H1 (cell line): ENCODE measurements at regions not wholly inside any gene's neighbourhood (a gene's known extent, or its start where the extent isn't known, plus 50 kb on each side); places are given as distances from the start of the nearest gene placed in this dataset.

Experiments
- CTCF ChIA-PET: fragments of 300-600 bp; sonication (Branson Sonifier 250); formaldehyde crosslinking; loops from one replicate; lab custom pipeline; 2021; ENCODE audit not compliant: partially characterized antibody; lab: Charles Lee
- POLR2A ChIA-PET: fragments of 300-600 bp; sonication (Branson Sonifier 250); formaldehyde crosslinking; loops from one replicate; lab custom pipeline; 2021; ENCODE audit warnings: inconsistent platforms; ENCODE audit not compliant: partially characterized antibody; lab: Charles Lee
- DNase-seq, 2 experiments: peaks; one replicate each; pipeline versions ENCODE4 v3.0.0 to v3.0.0-alpha.2; 2010 to 2022; ENCODE audit warnings: low spot score in 2 of 2, low read depth in 1 of 2, mixed read lengths in 1 of 2
- FAIRE-seq: peaks from 2 replicates; lab custom pipeline; 2011; peaks lifted over from hg19 to GRCh38; lab: Jason Lieb, UNC
- H2AFZ ChIP-seq: 2 replicates; pipeline ENCODE4 v1.8.1; 2012; ENCODE audit warnings: low read length, inconsistent platforms
- H2AK5ac ChIP-seq: 2 replicates; pipeline ENCODE4 v1.6.1; 2013; ENCODE audit warnings: low read depth, low read length
- H2BK120ac ChIP-seq: replicated peaks from 2 replicates; pipeline ENCODE3; 2013; ENCODE audit warnings: low read depth, low read length, inconsistent platforms
- H2BK12ac ChIP-seq: 2 replicates; pipeline ENCODE4 v1.6.1; 2013; ENCODE audit warnings: low read depth, low read length
- H2BK15ac ChIP-seq: 2 replicates; pipeline ENCODE4 v1.6.1; 2013; ENCODE audit warnings: low read length
- H2BK20ac ChIP-seq: 2 replicates; pipeline ENCODE4 v1.6.1; 2013; ENCODE audit warnings: low read length
- H2BK5ac ChIP-seq: 2 replicates; pipeline ENCODE4 v1.6.1; 2013; ENCODE audit warnings: low read depth, low read length
- H3K14ac ChIP-seq: 2 replicates; pipeline ENCODE4 v1.6.1; 2013; ENCODE audit warnings: inconsistent platforms; ENCODE audit not compliant: insufficient read length
- H3K18ac ChIP-seq: 2 replicates; pipeline ENCODE4 v1.6.1; 2013; ENCODE audit warnings: low read length; ENCODE audit errors: extremely low read depth
- H3K23ac ChIP-seq: 2 replicates; pipeline ENCODE4 v1.6.1; 2013; ENCODE audit warnings: inconsistent platforms; ENCODE audit not compliant: insufficient read length
- H3K23me2 ChIP-seq: 2 replicates; pipeline ENCODE4 v1.6.1; 2013; ENCODE audit warnings: low read depth, low read length
- H3K27ac ChIP-seq: 2 replicates; pipeline ENCODE4 v1.6.1; 2011; ENCODE audit warnings: low read depth, low read length, inconsistent platforms
- H3K27me3 ChIP-seq, 4 experiments: replicated peaks in 1 of 4; 1 replicate in 1 of 4; 2 replicates in 3 of 4; pipeline versions ENCODE4 v1.6.1 to v1.8.1; 2011 to 2013; ENCODE audit warnings: low read length in 3 of 4, mild to moderate bottlenecking in 3 of 4, inconsistent platforms in 2 of 4, mixed read lengths in 2 of 4, moderate library complexity in 1 of 4; ENCODE audit not compliant: control insufficient read depth in 3 of 4, insufficient read depth in 3 of 4; ENCODE audit errors: extremely low read depth in 1 of 4
- H3K36me3 ChIP-seq, 4 experiments: 2 replicates each; pipeline versions ENCODE4 v1.6.1 to v1.8.1; 2011 to 2013; ENCODE audit warnings: mild to moderate bottlenecking in 4 of 4, low read length in 3 of 4, moderate library complexity in 2 of 4, control low read depth in 1 of 4, inconsistent platforms in 1 of 4; ENCODE audit not compliant: insufficient read depth in 4 of 4, control insufficient read depth in 2 of 4
- H3K4ac ChIP-seq: replicated peaks from 2 replicates; pipeline ENCODE3; 2013; ENCODE audit warnings: low read length, low read depth, mixed read lengths, inconsistent platforms; ENCODE audit not compliant: insufficient read length
- H3K4me1 ChIP-seq, 4 experiments: replicated peaks in 1 of 4; 1 replicate in 1 of 4; 2 replicates in 3 of 4; pipeline versions ENCODE4 v1.6.1 to v1.8.1; 2011 to 2013; ENCODE audit warnings: low read length in 3 of 4, inconsistent platforms in 2 of 4, mixed read lengths in 1 of 4; ENCODE audit not compliant: insufficient read depth in 4 of 4, control insufficient read depth in 3 of 4
- H3K4me2 ChIP-seq, 2 experiments: 2 replicates each; pipeline versions ENCODE4 v1.6.1 to v1.8.1; 2011 to 2013; ENCODE audit warnings: low read depth in 2 of 2, low read length in 2 of 2, control low read depth in 1 of 2, inconsistent platforms in 1 of 2, mild to moderate bottlenecking in 1 of 2; ENCODE audit not compliant: insufficient read depth in 1 of 2
- H3K4me3 ChIP-seq, 4 experiments: fragments of 200-600, 300-600 bp in 1 of 4; sonication (generic), shearing (Covaris generic), sonication (Bioruptor Twin) in 1 of 4; 2 replicates each; pipeline versions ENCODE4 v1.5.1 to v1.8.1; 2011 to 2016; ENCODE audit warnings: low read length in 4 of 4, low read depth in 3 of 4, control low read depth in 2 of 4, inconsistent platforms in 2 of 4, mild to moderate bottlenecking in 2 of 4, mixed read lengths in 1 of 4, moderate library complexity in 1 of 4; ENCODE audit not compliant: insufficient read depth in 2 of 4; ENCODE audit errors: extremely low read depth in 1 of 4
- H3K56ac ChIP-seq: replicated peaks from 2 replicates; pipeline ENCODE3; 2013; ENCODE audit warnings: low read depth, mild to moderate bottlenecking, mixed read lengths, low read length, inconsistent platforms; ENCODE audit not compliant: insufficient read length
- H3K79me1 ChIP-seq: 2 replicates; pipeline ENCODE4 v1.6.1; 2013; ENCODE audit warnings: low read depth, low read length, control low read depth
- H3K79me2 ChIP-seq, 2 experiments: 2 replicates each; pipeline versions ENCODE4 v1.6.1 to v1.8.1; 2012 to 2013; ENCODE audit warnings: low read length in 2 of 2, mild to moderate bottlenecking in 2 of 2, inconsistent platforms in 1 of 2; ENCODE audit not compliant: insufficient read depth in 2 of 2, control insufficient read depth in 1 of 2
- H3K9ac ChIP-seq, 4 experiments: replicated peaks in 1 of 4; 1 replicate in 1 of 4; 2 replicates in 3 of 4; pipeline versions ENCODE4 v1.6.1 to v1.8.1; 2011 to 2013; ENCODE audit warnings: low read depth in 3 of 4, low read length in 3 of 4, control low read depth in 2 of 4, mild to moderate bottlenecking in 2 of 4, moderate library complexity in 2 of 4, inconsistent platforms in 1 of 4; ENCODE audit errors: extremely low read depth in 1 of 4
- H3K9me3 ChIP-seq, 2 experiments: 2 replicates each; pipeline versions ENCODE4 v1.6.1 to v1.8.1; 2012 to 2013; ENCODE audit warnings: mild to moderate bottlenecking in 2 of 2, moderate library complexity in 2 of 2, control low read depth in 1 of 2, inconsistent platforms in 1 of 2, low read depth in 1 of 2, low read length in 1 of 2, mixed read lengths in 1 of 2; ENCODE audit not compliant: insufficient read depth in 2 of 2
- H4K20me1 ChIP-seq, 2 experiments: replicated peaks in 1 of 2; 2 replicates each; pipeline versions ENCODE3 to v1.8.1; 2011 to 2013; ENCODE audit warnings: inconsistent platforms in 2 of 2, low read length in 2 of 2, mild to moderate bottlenecking in 1 of 2; ENCODE audit not compliant: insufficient read depth in 2 of 2, control insufficient read depth in 1 of 2
- H4K5ac ChIP-seq: 2 replicates; pipeline ENCODE4 v1.6.1; 2013; ENCODE audit warnings: low read length, low read depth, mixed read lengths, inconsistent platforms; ENCODE audit not compliant: insufficient read length
- H4K8ac ChIP-seq: 2 replicates; pipeline ENCODE4 v1.8.0; 2013; ENCODE audit warnings: mild to moderate bottlenecking, moderate library complexity, low read length, inconsistent platforms; ENCODE audit not compliant: insufficient read depth; ENCODE audit errors: extremely low read depth
- H4K91ac ChIP-seq: replicated peaks from 2 replicates; pipeline ENCODE3; 2013; ENCODE audit warnings: low read length, mixed read lengths, inconsistent platforms; ENCODE audit not compliant: insufficient read length
- CEBPB ChIP-seq: IDR thresholded peaks from 2 replicates; pipeline ENCODE4 v1.6.1; 2012; ENCODE audit warnings: low read depth, low read length
- EP300 ChIP-seq, 2 experiments: IDR thresholded peaks; 1 replicate in 1 of 2; 2 replicates in 1 of 2; pipeline ENCODE4 v1.6.1; 2011 to 2012; ENCODE audit warnings: low read depth in 2 of 2, low read length in 2 of 2, mild to moderate bottlenecking in 2 of 2, borderline replicate concordance in 1 of 2, inconsistent platforms in 1 of 2, moderate library complexity in 1 of 2
- KDM1A ChIP-seq: fragments of 200-600, 300-600 bp; sonication (generic); IDR thresholded peaks from 2 replicates; pipeline ENCODE4 v1.7.1; 2016; ENCODE audit warnings: mild to moderate bottlenecking, low read length, borderline replicate concordance
- NRF1 ChIP-seq: IDR thresholded peaks from 2 replicates; pipeline ENCODE4 v1.6.1; 2011; ENCODE audit warnings: mild to moderate bottlenecking, low read depth, low read length, improper control_type of control experiment
- POLR2AphosphoS5 ChIP-seq: IDR thresholded peaks from 2 replicates; pipeline ENCODE4 v1.6.1; 2011; ENCODE audit warnings: low read depth, low read length
- SP2 ChIP-seq: IDR thresholded peaks from 2 replicates; pipeline ENCODE4 v1.6.1; 2012; ENCODE audit warnings: mild to moderate bottlenecking, low read length, inconsistent platforms
- SRF ChIP-seq: IDR thresholded peaks from 2 replicates; pipeline ENCODE4 v1.6.1; 2011; ENCODE audit warnings: mild to moderate bottlenecking, low read depth, low read length, moderate library complexity
- TBP ChIP-seq: IDR thresholded peaks from 2 replicates; pipeline ENCODE4 v1.6.1; 2011; ENCODE audit warnings: low read depth, low read length, improper control_type of control experiment
- WGBS, 2 experiments: shearing (Covaris generic) in 1 of 2; methylation state at CpG; one replicate each; pipeline versions ENCODE4 v1.1.6 to v1.1.7; 2013 to 2015; ENCODE audit warnings: low lambda C conversion rate in 2 of 2, mixed read lengths in 2 of 2, inconsistent platforms in 1 of 2, low coverage in 1 of 2, missing lambda C conversion rate in 1 of 2; ENCODE audit not compliant: insufficient replicate concordance in 2 of 2, insufficient coverage in 1 of 2, insufficient read length in 1 of 2; ENCODE audit errors: extremely low coverage in 1 of 2, missing lambda C conversion rate in 1 of 2; 5-methylcytosine and 5-hydroxymethylcytosine counted together

DNA sequence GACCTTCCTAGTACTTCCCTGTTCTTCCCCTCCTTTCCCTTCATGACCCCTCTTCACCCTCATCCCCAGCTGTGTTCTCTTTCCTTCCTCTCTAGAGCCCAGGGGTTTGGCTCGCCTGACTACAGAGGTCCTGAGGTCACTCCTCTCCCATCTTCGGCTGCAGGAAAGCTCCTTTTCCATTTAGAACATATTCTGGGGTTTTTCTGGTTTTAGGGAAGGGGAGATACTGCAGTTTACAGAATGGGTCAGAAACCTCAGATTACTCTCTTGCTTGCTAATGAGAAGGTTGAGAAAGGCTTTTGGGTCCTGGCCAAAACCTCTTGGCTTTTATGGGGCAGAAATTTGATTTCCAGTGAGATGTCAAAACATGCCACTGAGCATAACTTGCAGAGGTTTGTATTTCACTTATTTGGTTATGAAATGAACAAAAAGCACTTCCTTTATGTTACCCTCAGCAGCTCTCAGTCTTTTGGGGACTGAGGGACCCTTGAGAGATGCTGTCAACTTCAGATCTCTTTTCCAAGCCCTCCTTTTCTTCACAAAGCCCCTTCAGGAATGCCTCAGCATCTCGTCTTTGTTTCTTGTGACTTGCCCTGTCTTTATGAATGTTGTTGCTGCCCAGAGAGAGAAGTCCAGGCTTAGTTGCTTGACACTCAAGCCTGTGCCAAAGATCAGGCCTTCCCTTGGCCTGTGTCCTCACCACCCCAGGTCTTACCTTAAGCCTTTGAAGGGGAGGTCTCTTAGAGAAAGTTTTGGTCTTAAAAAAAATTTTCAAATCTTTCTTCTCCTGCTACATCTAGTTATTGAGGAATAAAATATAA, 121.7 kb upstream of the TPM1 start:
- Histone ChIP-seq H2BK120ac (no peak overlapping the region), H3K18ac (no peak overlapping the region), H3K14ac (no peak overlapping the region), H4K91ac (no peak overlapping the region), H4K20me1 (no peaks in the 10 kb centered on the region), H3K23ac (no peak overlapping the region), H4K8ac (no peak overlapping the region), H3K27me3 (no peaks in the 10 kb centered on the region), H2BK20ac (no peak overlapping the region), H3K4me3 (no peak overlapping the region), H3K79me2 (no peaks in the 10 kb centered on the region), H3K4me1 (peaks cover 0 to 4% (median 0%) of the 10 kb centered on the region in 4 experiments; a peak in 2 of 7 replicates), H2AFZ (no peak overlapping the region), H3K4me2 (no peak overlapping the region), H3K36me3 (no peaks in the 10 kb centered on the region), H2AK5ac (no peak overlapping the region), H2BK5ac (no peak overlapping the region), H3K9ac (no peak overlapping the region), H3K23me2 (no peaks in the 10 kb centered on the region), H3K27ac (no peak overlapping the region), H3K79me1 (no peaks in the 10 kb centered on the region), H3K9me3 (no peaks in the 10 kb centered on the region), H4K5ac (no peak overlapping the region), H3K4ac (no peak overlapping the region), H3K56ac (no peak overlapping the region), H2BK12ac (no peak overlapping the region), H2BK15ac (no peak overlapping the region)
- ChIA-PET CTCF (no interaction called here), POLR2A (no interaction called here)
- FAIRE-seq = no peak
- DNase-seq = no peak
- WGBS, 2 experiments = 89% methylated on average over 3 of the region's 3 CpGs; no CpG with 5 or more reads in 1 of the 2 experiments
- TF ChIP-seq POLR2AphosphoS5 = no peak
- TF ChIP-seq NRF1 = no peak
- TF ChIP-seq EP300 (IDR thresholded peaks at IDR 0.05; ENCODE audit: borderline replicate concordance in 1 of 2, low read depth in 2 of 2, low read length in 2 of 2) = no peak
- TF ChIP-seq SP2 = no peak
- TF ChIP-seq KDM1A = no peak
- no peak for TF ChIP-seq CEBPB
- no peak for TF ChIP-seq SRF
- TF ChIP-seq TBP = no peak
